CD4-positive, alpha-beta memory T cell (primary cell): ENCODE measurements at regions not wholly inside any gene's neighbourhood (a gene's known extent, or its start where the extent isn't known, plus 50 kb on each side); places are given as distances from the start of the nearest gene placed in this dataset.

Experiments used
- CTCF ChIA-PET: fragments of 350-600 bp; sonication (Branson Sonifier 250); formaldehyde crosslinking; loops from one replicate; lab custom pipeline; 2021; ENCODE audit warnings: inconsistent platforms; ENCODE audit not compliant: partially characterized antibody; lab: Charles Lee
- POLR2A ChIA-PET: fragments of 350-600 bp; sonication (Branson Sonifier 250); formaldehyde crosslinking; loops from one replicate; lab custom pipeline; 2021; ENCODE audit not compliant: partially characterized antibody; lab: Charles Lee
- DNase-seq, 5 donors: peaks; one replicate each; pipeline versions ENCODE4 v3.0.0 to v3.0.0-alpha.2; 2020 to 2022; ENCODE audit warnings: mixed read lengths in 1 of 5
- H3K27ac ChIP-seq: one replicate; pipeline ENCODE4 v1.7.0; 2013; ENCODE audit warnings: low read depth, low read length
- H3K27me3 ChIP-seq: 2 replicates; pipeline ENCODE4 v1.7.0; 2013; ENCODE audit warnings: mild to moderate bottlenecking, low read length, moderate library complexity; ENCODE audit not compliant: insufficient read depth
- H3K36me3 ChIP-seq: 2 replicates; pipeline ENCODE4 v1.7.0; 2013; ENCODE audit warnings: mild to moderate bottlenecking, low read length, moderate library complexity; ENCODE audit not compliant: insufficient read depth
- H3K4me1 ChIP-seq: 2 replicates; pipeline ENCODE4 v1.7.0; 2013; ENCODE audit warnings: mild to moderate bottlenecking, low read length, moderate library complexity; ENCODE audit not compliant: insufficient read depth
- H3K4me3 ChIP-seq, 2 donors: one replicate each; pipeline ENCODE4 v1.7.0; 2013; ENCODE audit warnings: low read length in 2 of 2, mild to moderate bottlenecking in 1 of 2
- H3K9me3 ChIP-seq, 2 donors: one replicate each; pipeline ENCODE4 v1.7.0; 2013; ENCODE audit warnings: low read length in 2 of 2, control low read depth in 1 of 2; ENCODE audit not compliant: control insufficient read depth in 1 of 2
- H3K27ac Mint-ChIP-seq, 7 donors: one replicate each; pipeline ENCODE4 v1.8.0; 2020 to 2021; ENCODE audit warnings: mixed read lengths in 7 of 7, mild to moderate bottlenecking in 6 of 7, inconsistent platforms in 3 of 7, moderate library complexity in 3 of 7
- H3K27me3 Mint-ChIP-seq, 2 donors: one replicate each; pipeline ENCODE4 v1.8.0; 2020 to 2021; ENCODE audit warnings: mixed read lengths in 2 of 2
- H3K36me3 Mint-ChIP-seq, 2 donors: one replicate each; pipeline ENCODE4 v1.8.0; 2020 to 2021; ENCODE audit warnings: mixed read lengths in 2 of 2, inconsistent platforms in 1 of 2, mild to moderate bottlenecking in 1 of 2
- H3K4me1 Mint-ChIP-seq, 4 donors: one replicate each; pipeline ENCODE4 v1.8.0; 2020 to 2021; ENCODE audit warnings: mixed read lengths in 4 of 4, mild to moderate bottlenecking in 1 of 4
- H3K4me3 Mint-ChIP-seq, 8 donors: one replicate each; pipeline ENCODE4 v1.8.0; 2020 to 2021; ENCODE audit warnings: mixed read lengths in 8 of 8, mild to moderate bottlenecking in 7 of 8, moderate library complexity in 6 of 8, inconsistent platforms in 3 of 8
- H3K9me3 Mint-ChIP-seq, 8 donors: one replicate each; pipeline ENCODE4 v1.8.0; 2020 to 2021; ENCODE audit warnings: mixed read lengths in 8 of 8, mild to moderate bottlenecking in 5 of 8, inconsistent platforms in 3 of 8, moderate library complexity in 1 of 8
- intact Hi-C: fragments of 100-400 bp; cut with micrococcal nuclease; formaldehyde crosslinking; loops from one replicate; pipeline ENCODE4 v1.15.1; 2023

GRCh38 chr4:159410076-159410777, 307.3 kb downstream of the RAPGEF2 start:
- ChIA-PET CTCF (no interaction called here), POLR2A (no interaction called here)
- H3K4me1 ChIP-seq = no peaks in the 10 kb centered on the region
- no peak overlapping the region for H3K27ac Mint-ChIP-seq
- H3K36me3 Mint-ChIP-seq = no peaks in the 10 kb centered on the region
- H3K4me3 ChIP-seq = no peak overlapping the region
- no peaks in the 10 kb centered on the region for H3K4me1 Mint-ChIP-seq
- no peaks in the 10 kb centered on the region for H3K27me3 ChIP-seq
- intact Hi-C loops = no loop called here
- no peak for DNase-seq
- peaks cover 3 to 10% of the 10 kb centered on the region in 2 donors for H3K27me3 Mint-ChIP-seq
- no peaks in the 10 kb centered on the region for H3K36me3 ChIP-seq
- H3K9me3 ChIP-seq = no peaks in the 10 kb centered on the region
- H3K27ac ChIP-seq = no peak overlapping the region
- peaks cover 0 to 5% (median 0%) of the 10 kb centered on the region in 8 donors for H3K9me3 Mint-ChIP-seq
- H3K4me3 Mint-ChIP-seq = no peak overlapping the region

GRCh38 chr4:159410891-159411290, 308.0 kb downstream of the RAPGEF2 start:
- peaks cover 0 to 5% (median 0%) of the 10 kb centered on the region in 8 donors for H3K9me3 Mint-ChIP-seq
- no peak overlapping the region for H3K4me3 ChIP-seq
- ChIA-PET CTCF (no interaction called here), POLR2A (no interaction called here)
- intact Hi-C loops = no loop called here
- H3K27ac Mint-ChIP-seq = no peak overlapping the region
- H3K4me1 ChIP-seq = no peaks in the 10 kb centered on the region
- H3K9me3 ChIP-seq = no peaks in the 10 kb centered on the region
- no peaks in the 10 kb centered on the region for H3K36me3 Mint-ChIP-seq
- no peaks in the 10 kb centered on the region for H3K4me1 Mint-ChIP-seq
- no peaks in the 10 kb centered on the region for H3K36me3 ChIP-seq
- DNase-seq = no peak
- no peak overlapping the region for H3K4me3 Mint-ChIP-seq
- no peak overlapping the region for H3K27ac ChIP-seq
- H3K27me3 ChIP-seq = no peaks in the 10 kb centered on the region
- peaks cover 3 to 10% of the 10 kb centered on the region in 2 donors for H3K27me3 Mint-ChIP-seq

- H3K27me3 ChIP-seq = no peaks in the 10 kb centered on the region
- Mint-ChIP-seq H3K4me3 (no peak overlapping the region), H3K36me3 (no peaks in the 10 kb centered on the region), H3K4me1 (no peaks in the 10 kb centered on the region), H3K27ac (no peak overlapping the region), H3K9me3 (peaks cover 0 to 5% (median under 1%) of the 10 kb centered on the region in 8 donors), H3K27me3 (peaks cover 1 to 13% of the 10 kb centered on the region in 2 donors)
- H3K36me3 ChIP-seq = no peaks in the 10 kb centered on the region
- H3K4me1 ChIP-seq = no peaks in the 10 kb centered on the region
- H3K9me3 ChIP-seq = no peaks in the 10 kb centered on the region
- no peak for DNase-seq
- intact Hi-C loops = no loop called here
- ChIA-PET POLR2A (no interaction called here), CTCF (no interaction called here)
- H3K27ac ChIP-seq = no peak overlapping the region
- no peak overlapping the region for H3K4me3 ChIP-seq
Observed at GRCh38 chr4:159413306-159413943, 310.5 kb downstream of the RAPGEF2 start.

GRCh38 chr4:159414305-159414704, 311.4 kb downstream of the RAPGEF2 start:
- H3K9me3 Mint-ChIP-seq = peaks cover 0 to 5% (median under 1%) of the 10 kb centered on the region in 8 donors
- CTCF ChIA-PET = no interaction called here
- Histone ChIP-seq H3K4me3 (no peak overlapping the region), H3K9me3 (no peaks in the 10 kb centered on the region), H3K27me3 (no peaks in the 10 kb centered on the region), H3K36me3 (no peaks in the 10 kb centered on the region), H3K4me1 (no peaks in the 10 kb centered on the region), H3K27ac (no peak overlapping the region)
- POLR2A ChIA-PET = no interaction called here
- no peak overlapping the region for H3K4me3 Mint-ChIP-seq
- DNase-seq = no peak
- no peak overlapping the region for H3K27ac Mint-ChIP-seq
- H3K4me1 Mint-ChIP-seq = no peaks in the 10 kb centered on the region
- intact Hi-C loops = no loop called here
- no peaks in the 10 kb centered on the region for H3K36me3 Mint-ChIP-seq
- peaks cover 1 to 13% of the 10 kb centered on the region in 2 donors for H3K27me3 Mint-ChIP-seq

- peaks cover 0 to 5% (median under 1%) of the 10 kb centered on the region in 8 donors for H3K9me3 Mint-ChIP-seq
- peaks cover 1 to 13% of the 10 kb centered on the region in 2 donors for H3K27me3 Mint-ChIP-seq
Observed at GRCh38 chr4:159416073-159416472, 313.2 kb downstream of the RAPGEF2 start.

GRCh38 chr4:159416996-159417395, 314.1 kb downstream of the RAPGEF2 start:
- CTCF ChIA-PET = no interaction called here
- Histone ChIP-seq H3K36me3 (no peaks in the 10 kb centered on the region), H3K27ac (no peak overlapping the region), H3K4me3 (no peak overlapping the region), H3K4me1 (no peaks in the 10 kb centered on the region), H3K9me3 (no peaks in the 10 kb centered on the region), H3K27me3 (no peaks in the 10 kb centered on the region)
- Mint-ChIP-seq H3K4me3 (no peak overlapping the region), H3K9me3 (peaks cover 0 to 5% (median under 1%) of the 10 kb centered on the region in 8 donors), H3K27me3 (peaks cover 1 to 13% of the 10 kb centered on the region in 2 donors), H3K36me3 (no peaks in the 10 kb centered on the region), H3K27ac (no peak overlapping the region), H3K4me1 (no peaks in the 10 kb centered on the region)
- POLR2A ChIA-PET = interaction anchor here (0.6 kb wide), 1 partner anchor 24 kb away, joined by 3 read pairs; no protein-coding TSS in a partner anchor
- no peak for DNase-seq
- intact Hi-C loops = no loop called here

More at GRCh38 chr4:159416073-159416472, 313.2 kb downstream of the RAPGEF2 start:
- Mint-ChIP-seq H3K4me3 (no peak overlapping the region), H3K27ac (no peak overlapping the region), H3K36me3 (no peaks in the 10 kb centered on the region), H3K4me1 (no peaks in the 10 kb centered on the region)
- Histone ChIP-seq H3K9me3 (no peaks in the 10 kb centered on the region), H3K4me3 (no peak overlapping the region), H3K27me3 (no peaks in the 10 kb centered on the region), H3K36me3 (no peaks in the 10 kb centered on the region), H3K4me1 (no peaks in the 10 kb centered on the region), H3K27ac (no peak overlapping the region)
- CTCF ChIA-PET = no interaction called here
- DNase-seq = no peak
- intact Hi-C loops = no loop called here
- POLR2A ChIA-PET = no interaction called here

GRCh38 chr4:159420162-159421057, 317.5 kb downstream of the RAPGEF2 start:
- Mint-ChIP-seq H3K27ac (no peak overlapping the region), H3K4me1 (no peaks in the 10 kb centered on the region), H3K9me3 (peaks cover 0 to 5% (median 0%) of the 10 kb centered on the region in 8 donors), H3K4me3 (no peak overlapping the region), H3K36me3 (no peaks in the 10 kb centered on the region), H3K27me3 (peaks cover 1 to 3% of the 10 kb centered on the region in 2 donors)
- POLR2A ChIA-PET = no interaction called here
- intact Hi-C loops = no loop called here
- no peaks in the 10 kb centered on the region for H3K27me3 ChIP-seq
- H3K4me1 ChIP-seq = no peaks in the 10 kb centered on the region
- H3K9me3 ChIP-seq = no peaks in the 10 kb centered on the region
- H3K4me3 ChIP-seq = no peak overlapping the region
- no peaks in the 10 kb centered on the region for H3K36me3 ChIP-seq
- CTCF ChIA-PET = no interaction called here
- no peak for DNase-seq
- H3K27ac ChIP-seq = no peak overlapping the region
